A549 (cell line): ENCODE measurements at regions not wholly inside any gene's neighbourhood (a gene's known extent, or its start where the extent isn't known, plus 50 kb on each side); places are given as distances from the start of the nearest gene placed in this dataset.

Experiments
- ATAC-seq, 2 experiments: fragments of 200-7000 bp in 1 of 2; fragments of >200 bp in 1 of 2; cut with Nextera tagmentation in 1 of 2; cut with Tn5 transposase in 1 of 2; 3 replicates each; pipeline versions ENCODE4 v1.8.0 to v1.9.1; 2018 to 2020; ENCODE audit warnings: mild to moderate bottlenecking in 1 of 2, moderate library complexity in 1 of 2
- CTCF ChIA-PET: fragments of 300-600 bp; sonication (Branson Sonifier 250); formaldehyde crosslinking; extraction: SDS; loops from one replicate; lab custom pipeline; 2021; ENCODE audit warnings: antibody characterized with exemption, inconsistent platforms; lab: Yijun Ruan, JAX
- POLR2A ChIA-PET: fragments of 350-600 bp; formaldehyde crosslinking; extraction: SDS; loops from one replicate; lab custom pipeline; 2021; ENCODE audit warnings: antibody characterized with exemption, inconsistent platforms; lab: Yijun Ruan, JAX
- DNase-seq, 2 experiments: peaks; one replicate each; pipeline versions ENCODE4 v3.0.0 to v3.0.0-alpha.2; 2011 to 2016; ENCODE audit warnings: low read depth in 1 of 2, low spot score in 1 of 2
- FAIRE-seq: peaks from 2 replicates; lab custom pipeline; 2011; peaks lifted over from hg19 to GRCh38; lab: Jason Lieb, UNC
- H3K27ac ChIP-seq, 2 experiments: fragments of >200 bp; sonication (Bioruptor Twin); formaldehyde crosslinking; 3 replicates each; pipeline ENCODE4 v1.5.1; 2016 to 2017
- H3K4me1 ChIP-seq: fragments of >200 bp; sonication (Bioruptor Twin); formaldehyde crosslinking; 3 replicates; pipeline ENCODE4 v1.6.1; 2016
- H3K4me2 ChIP-seq: fragments of >200 bp; sonication (Bioruptor Twin); formaldehyde crosslinking; 3 replicates; pipeline ENCODE4 v1.6.1; 2016
- H3K4me3 ChIP-seq: fragments of >200 bp; sonication (Bioruptor Twin); formaldehyde crosslinking; 3 replicates; pipeline ENCODE4 v1.5.1; 2016
- H3K9me3 ChIP-seq: fragments of >200 bp; sonication (Bioruptor Twin); formaldehyde crosslinking; 3 replicates; pipeline ENCODE4 v1.6.1; 2016
- ATOH8 ChIP-seq: fragments of 250-450 bp; sonication (Bioruptor Pico); IDR thresholded peaks from 2 replicates; pipeline ENCODE4 v1.5.0; 2020; ENCODE audit warnings: low read depth, mild to moderate bottlenecking, moderate library complexity
- BHLHE40 ChIP-seq: IDR thresholded peaks from 2 replicates; pipeline ENCODE4 v1.6.1; 2012; ENCODE audit warnings: low read depth, low read length, inconsistent platforms
- CBX2 ChIP-seq: fragments of 200-600 bp; sonication (generic); IDR thresholded peaks from 2 replicates; pipeline ENCODE4 v1.6.1; 2016; ENCODE audit warnings: low read depth, mild to moderate bottlenecking, borderline replicate concordance
- CHD4 ChIP-seq: fragments of 200-600 bp; sonication (generic); IDR thresholded peaks from 2 replicates; pipeline ENCODE4 v1.6.1; 2016; ENCODE audit warnings: antibody characterized with exemption, mild to moderate bottlenecking, borderline replicate concordance
- CTCF ChIP-seq: fragments of >200 bp; sonication (Bioruptor Twin); formaldehyde crosslinking; IDR thresholded peaks from 3 replicates; pipeline ENCODE4 v1.5.1; 2016
- EHF ChIP-seq: fragments of 250-450 bp; sonication (Bioruptor Pico); IDR thresholded peaks from 2 replicates; pipeline ENCODE4 v1.5.0; 2020; ENCODE audit warnings: mild to moderate bottlenecking
- EHMT2 ChIP-seq: fragments of 200-600 bp; sonication (generic); IDR thresholded peaks from 2 replicates; pipeline ENCODE4 v1.6.1; 2016; ENCODE audit warnings: antibody characterized with exemption, low read depth, mild to moderate bottlenecking, moderate library complexity
- EP300 ChIP-seq, 2 experiments: fragments of >200 bp; sonication (Bioruptor Twin); formaldehyde crosslinking; IDR thresholded peaks; 2 replicates in 1 of 2; 3 replicates in 1 of 2; pipeline ENCODE4 v1.6.1; 2016 to 2017
- FOSB ChIP-seq: fragments of 250-450 bp; sonication (Bioruptor Pico); IDR thresholded peaks from 2 replicates; pipeline ENCODE4 v1.5.0; 2020; ENCODE audit warnings: mild to moderate bottlenecking, moderate library complexity
- FOXS1 ChIP-seq: fragments of 250-450 bp; sonication (Bioruptor Pico); IDR thresholded peaks from 2 replicates; pipeline ENCODE4 v1.5.0; 2020; ENCODE audit warnings: mild to moderate bottlenecking, moderate library complexity
- GATA3 ChIP-seq: IDR thresholded peaks from 2 replicates; pipeline ENCODE4 v1.6.1; 2012; ENCODE audit warnings: borderline replicate concordance
- HEYL ChIP-seq: fragments of 250-450 bp; sonication (Bioruptor Pico); IDR thresholded peaks from 2 replicates; pipeline ENCODE4 v1.8.0; 2021; ENCODE audit warnings: mild to moderate bottlenecking, moderate library complexity
- HOXB5 ChIP-seq: fragments of 250-450 bp; sonication (Bioruptor Pico); IDR thresholded peaks from 2 replicates; pipeline ENCODE4 v1.5.0; 2020; ENCODE audit warnings: mild to moderate bottlenecking, moderate library complexity
- JUNB ChIP-seq: fragments of >200 bp; sonication (Bioruptor Twin); formaldehyde crosslinking; IDR thresholded peaks from 2 replicates; pipeline ENCODE4 v1.6.1; 2016
- KDM1A ChIP-seq: fragments of 200-600 bp; sonication (generic); IDR thresholded peaks from 2 replicates; pipeline ENCODE4 v1.6.1; 2016; ENCODE audit warnings: low read depth, mild to moderate bottlenecking
- KDM5A ChIP-seq: fragments of 200-600 bp; sonication (generic); IDR thresholded peaks from 2 replicates; pipeline ENCODE4 v1.6.1; 2016; ENCODE audit warnings: antibody characterized with exemption, mild to moderate bottlenecking
- MAFK ChIP-seq: fragments of 450-650 bp; IDR thresholded peaks from 2 replicates; pipeline ENCODE4 v1.6.1; 2014; ENCODE audit not compliant: partially characterized antibody
- NPAS2 ChIP-seq: fragments of 250-450 bp; sonication (Bioruptor Pico); IDR thresholded peaks from 2 replicates; pipeline ENCODE4 v1.8.0; 2022; ENCODE audit warnings: mild to moderate bottlenecking, moderate library complexity, borderline replicate concordance
- NR3C1 ChIP-seq: fragments of >200 bp; sonication (Bioruptor Twin); formaldehyde crosslinking; IDR thresholded peaks from 3 replicates; pipeline ENCODE4 v1.6.1; 2017
- RARB ChIP-seq: fragments of 250-450 bp; sonication (Bioruptor Pico); IDR thresholded peaks from 2 replicates; pipeline ENCODE4 v1.8.0; 2021; ENCODE audit warnings: mild to moderate bottlenecking, moderate library complexity
- RCOR1 ChIP-seq: fragments of 150-350 bp; IDR thresholded peaks from 2 replicates; pipeline ENCODE4 v1.6.1; 2014; ENCODE audit warnings: antibody characterized with exemption, low read length, low read depth
- RFX5 ChIP-seq: fragments of 450-650 bp; IDR thresholded peaks from 2 replicates; pipeline ENCODE4 v1.7.1; 2014; ENCODE audit warnings: antibody characterized with exemption, mild to moderate bottlenecking, moderate library complexity
- RNF2 ChIP-seq: fragments of 200-600 bp; sonication (generic); IDR thresholded peaks from 2 replicates; pipeline ENCODE4 v1.6.1; 2016; ENCODE audit warnings: low read depth, mild to moderate bottlenecking, antibody characterized with exemption, moderate library complexity, borderline replicate concordance
- TFCP2L1 ChIP-seq: fragments of 250-450 bp; sonication (Bioruptor Pico); IDR thresholded peaks from 2 replicates; pipeline ENCODE4 v1.5.0; 2021; ENCODE audit warnings: mild to moderate bottlenecking
- TP53 ChIP-seq: fragments of 250-450 bp; sonication (Bioruptor Pico); IDR thresholded peaks from 2 replicates; pipeline ENCODE4 v1.5.0; 2021; ENCODE audit warnings: mild to moderate bottlenecking, moderate library complexity
- ZSCAN20 ChIP-seq: fragments of 250-450 bp; sonication (Bioruptor Pico); IDR thresholded peaks from 2 replicates; pipeline ENCODE4 v1.8.0; 2022; ENCODE audit warnings: mild to moderate bottlenecking, moderate library complexity
- WGBS: methylation state at CpG from one replicate; pipeline ENCODE4 v1.1.6; 2017; ENCODE audit errors: missing lambda C conversion rate; 5-methylcytosine and 5-hydroxymethylcytosine counted together
- TF ChIP-seq, protein P1 (sequence below): fragments of 150-350 bp; IDR thresholded peaks from 2 replicates; pipeline ENCODE4 v1.6.1; 2014; ENCODE audit warnings: low read depth, mild to moderate bottlenecking, low read length
- TF ChIP-seq, protein P2 (sequence below): fragments of >200 bp; sonication (Bioruptor Twin); formaldehyde crosslinking; IDR thresholded peaks from 3 replicates; pipeline ENCODE4 v1.6.1; 2016
- TF ChIP-seq, protein P3 (sequence below): IDR thresholded peaks from 2 replicates; pipeline ENCODE4 v1.6.1; 2012

DNA sequence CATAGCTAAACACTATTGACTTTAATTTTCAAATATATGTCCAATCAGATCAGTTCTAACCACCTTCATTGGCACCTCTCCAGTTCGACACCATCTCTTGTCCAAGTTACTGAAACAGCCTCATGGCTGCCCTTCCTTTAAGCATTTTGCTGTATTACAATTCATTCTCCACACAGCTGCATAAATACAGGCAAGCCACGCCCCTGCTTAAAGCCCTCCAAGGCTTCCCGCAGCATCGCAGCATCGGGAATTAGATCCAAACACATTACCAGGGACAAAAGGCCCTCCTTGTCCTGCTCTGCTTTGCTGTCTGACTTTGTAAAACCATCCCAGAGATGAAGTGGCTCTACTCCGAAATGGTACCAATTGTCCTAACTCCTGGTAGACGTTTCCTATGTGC, 75.1 kb upstream of the RAI14 start:
- TF ChIP-seq KDM5A, result no peak
- TF ChIP-seq, protein P1, sequence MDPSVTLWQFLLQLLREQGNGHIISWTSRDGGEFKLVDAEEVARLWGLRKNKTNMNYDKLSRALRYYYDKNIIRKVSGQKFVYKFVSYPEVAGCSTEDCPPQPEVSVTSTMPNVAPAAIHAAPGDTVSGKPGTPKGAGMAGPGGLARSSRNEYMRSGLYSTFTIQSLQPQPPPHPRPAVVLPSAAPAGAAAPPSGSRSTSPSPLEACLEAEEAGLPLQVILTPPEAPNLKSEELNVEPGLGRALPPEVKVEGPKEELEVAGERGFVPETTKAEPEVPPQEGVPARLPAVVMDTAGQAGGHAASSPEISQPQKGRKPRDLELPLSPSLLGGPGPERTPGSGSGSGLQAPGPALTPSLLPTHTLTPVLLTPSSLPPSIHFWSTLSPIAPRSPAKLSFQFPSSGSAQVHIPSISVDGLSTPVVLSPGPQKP, result no peak
- no peak for TF ChIP-seq CTCF
- no peak for TF ChIP-seq FOXS1 (CRISPR knock-in tag)
- no peak for TF ChIP-seq MAFK
- no peak for TF ChIP-seq EHF (CRISPR knock-in tag)
- TF ChIP-seq TP53 (CRISPR knock-in tag), result no peak
- TF ChIP-seq, protein P2, sequence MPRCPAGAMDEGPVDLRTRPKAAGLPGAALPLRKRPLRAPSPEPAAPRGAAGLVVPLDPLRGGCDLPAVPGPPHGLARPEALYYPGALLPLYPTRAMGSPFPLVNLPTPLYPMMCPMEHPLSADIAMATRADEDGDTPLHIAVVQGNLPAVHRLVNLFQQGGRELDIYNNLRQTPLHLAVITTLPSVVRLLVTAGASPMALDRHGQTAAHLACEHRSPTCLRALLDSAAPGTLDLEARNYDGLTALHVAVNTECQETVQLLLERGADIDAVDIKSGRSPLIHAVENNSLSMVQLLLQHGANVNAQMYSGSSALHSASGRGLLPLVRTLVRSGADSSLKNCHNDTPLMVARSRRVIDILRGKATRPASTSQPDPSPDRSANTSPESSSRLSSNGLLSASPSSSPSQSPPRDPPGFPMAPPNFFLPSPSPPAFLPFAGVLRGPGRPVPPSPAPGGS, result no peak
- TF ChIP-seq EHMT2, result no peak
- TF ChIP-seq NPAS2 (CRISPR knock-in tag), result no peak
- no peak for TF ChIP-seq ATOH8 (CRISPR knock-in tag)
- TF ChIP-seq, protein P3, sequence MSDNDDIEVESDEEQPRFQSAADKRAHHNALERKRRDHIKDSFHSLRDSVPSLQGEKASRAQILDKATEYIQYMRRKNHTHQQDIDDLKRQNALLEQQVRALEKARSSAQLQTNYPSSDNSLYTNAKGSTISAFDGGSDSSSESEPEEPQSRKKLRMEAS, result no peak
- TF ChIP-seq RARB (CRISPR knock-in tag), result no peak
- no peak for TF ChIP-seq HEYL (CRISPR knock-in tag)
- no peak for TF ChIP-seq RFX5
- TF ChIP-seq, all 56 proteins: peak for 0
- no peak overlapping the region for H3K4me2 ChIP-seq
- 86% methylated on average over 7 of the region's 7 CpGs for WGBS
- no peak for FAIRE-seq
- H3K4me1 ChIP-seq, result peaks cover 24% of the 10 kb centered on the region
- DNase-seq, result no peak
- peak overlapping the region in 1 of 2 experiments; percentile 59; a peak in 3 of 6 replicates for H3K27ac ChIP-seq
- POLR2A ChIA-PET, result no interaction called here
- H3K4me3 ChIP-seq, result no peak overlapping the region
- peaks cover 16% of the 10 kb centered on the region; the same call in 2 of the 3 replicates for H3K9me3 ChIP-seq
- CTCF ChIA-PET, result interaction anchor here (0.7 to 1.8 kb wide), 2 partner anchors 10 to 57 kb away, joined by 3 to 8 read pairs; no protein-coding TSS in a partner anchor
- no peak for ATAC-seq

DNA sequence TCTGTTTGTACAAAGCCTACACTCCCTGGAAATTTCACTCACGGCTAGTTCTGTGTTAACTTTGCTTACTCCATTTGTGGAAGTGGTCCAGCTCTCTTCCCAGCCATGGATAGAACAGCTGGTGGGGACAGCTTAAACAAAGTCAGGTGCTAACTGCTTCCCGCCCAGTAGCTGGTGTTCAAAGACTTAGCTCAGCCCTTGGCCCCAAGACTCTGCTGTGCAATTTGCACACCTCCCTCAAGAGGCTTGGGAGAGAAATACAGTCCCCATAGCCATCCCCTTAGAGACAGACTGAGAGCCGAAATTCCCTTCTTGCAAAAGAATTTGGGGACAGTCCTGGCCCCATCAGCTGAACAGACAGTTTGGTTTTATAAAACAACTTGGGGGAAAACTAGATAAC, 73.8 kb upstream of the RAI14 start:
- TF ChIP-seq KDM1A (no peak), NPAS2 (CRISPR knock-in tag) (no peak), CHD4 (no peak), ZSCAN20 (no peak), EP300 (IDR thresholded peaks at IDR 0.05) (no peak), RCOR1 (no peak), TFCP2L1 (CRISPR knock-in tag) (no peak), RARB (CRISPR knock-in tag) (no peak), HOXB5 (no peak), BHLHE40 (no peak), CBX2 (no peak), GATA3 (no peak), JUNB (no peak), FOSB (CRISPR knock-in tag) (no peak), NR3C1 (no peak), RNF2 (no peak)
- TF ChIP-seq, protein P2, result no peak
- TF ChIP-seq, protein P1, result no peak
- H3K4me2 ChIP-seq, result no peak overlapping the region
- H3K27ac ChIP-seq, result peak overlapping the region; percentile 13 to 98; a peak in 4 of 6 replicates
- ATAC-seq, result no peak
- 91% methylated on average over 3 of the region's 3 CpGs for WGBS
- no peak for FAIRE-seq
- H3K4me1 ChIP-seq, result peaks cover 36% of the 10 kb centered on the region
- ChIA-PET POLR2A (interaction anchor here (0.5 kb wide), 1 partner anchor 19 kb away, joined by 3 read pairs; no protein-coding TSS in a partner anchor), CTCF (interaction anchor here (0.8 to 8.8 kb wide), 3 partner anchors 10 to 58 kb away, joined by 3 to 49 read pairs (median 3); no protein-coding TSS in a partner anchor)
- no peak for DNase-seq
- H3K9me3 ChIP-seq, result peaks cover 16% of the 10 kb centered on the region; the same call in 2 of the 3 replicates
- H3K4me3 ChIP-seq, result no peak overlapping the region
